A549 (cell line): ENCODE measurements at regions not wholly inside any gene's neighbourhood (a gene's known extent, or its start where the extent isn't known, plus 50 kb on each side); places are given as distances from the start of the nearest gene placed in this dataset.
A peak's percentile ranks its signal among the peaks of the same experiment; 100 is the strongest.

Experiments used
- ATAC-seq, 2 experiments: fragments of 200-7000 bp in 1 of 2; fragments of >200 bp in 1 of 2; cut with Nextera tagmentation in 1 of 2; cut with Tn5 transposase in 1 of 2; 3 replicates each; pipeline versions ENCODE4 v1.8.0 to v1.9.1; 2018 to 2020; ENCODE audit warnings: mild to moderate bottlenecking in 1 of 2, moderate library complexity in 1 of 2
- CTCF ChIA-PET: fragments of 300-600 bp; sonication (Branson Sonifier 250); formaldehyde crosslinking; extraction: SDS; loops from one replicate; lab custom pipeline; 2021; ENCODE audit warnings: antibody characterized with exemption, inconsistent platforms; lab: Yijun Ruan, JAX
- POLR2A ChIA-PET: fragments of 350-600 bp; formaldehyde crosslinking; extraction: SDS; loops from one replicate; lab custom pipeline; 2021; ENCODE audit warnings: antibody characterized with exemption, inconsistent platforms; lab: Yijun Ruan, JAX
- DNase-seq, 2 experiments: peaks; one replicate each; pipeline versions ENCODE4 v3.0.0 to v3.0.0-alpha.2; 2011 to 2016; ENCODE audit warnings: low read depth in 1 of 2, low spot score in 1 of 2
- FAIRE-seq: peaks from 2 replicates; lab custom pipeline; 2011; peaks lifted over from hg19 to GRCh38; lab: Jason Lieb, UNC
- H3K27ac ChIP-seq, 2 experiments: fragments of >200 bp; sonication (Bioruptor Twin); formaldehyde crosslinking; 3 replicates each; pipeline ENCODE4 v1.5.1; 2016 to 2017
- H3K4me1 ChIP-seq: fragments of >200 bp; sonication (Bioruptor Twin); formaldehyde crosslinking; 3 replicates; pipeline ENCODE4 v1.6.1; 2016
- H3K4me2 ChIP-seq: fragments of >200 bp; sonication (Bioruptor Twin); formaldehyde crosslinking; 3 replicates; pipeline ENCODE4 v1.6.1; 2016
- H3K4me3 ChIP-seq: fragments of >200 bp; sonication (Bioruptor Twin); formaldehyde crosslinking; 3 replicates; pipeline ENCODE4 v1.5.1; 2016
- H3K9me3 ChIP-seq: fragments of >200 bp; sonication (Bioruptor Twin); formaldehyde crosslinking; 3 replicates; pipeline ENCODE4 v1.6.1; 2016
- BHLHE40 ChIP-seq: IDR thresholded peaks from 2 replicates; pipeline ENCODE4 v1.6.1; 2012; ENCODE audit warnings: low read depth, low read length, inconsistent platforms
- CBX2 ChIP-seq: fragments of 200-600 bp; sonication (generic); IDR thresholded peaks from 2 replicates; pipeline ENCODE4 v1.6.1; 2016; ENCODE audit warnings: low read depth, mild to moderate bottlenecking, borderline replicate concordance
- CEBPB ChIP-seq, 2 experiments: fragments of >200 bp in 1 of 2; sonication (Bioruptor Twin) in 1 of 2; formaldehyde crosslinking in 1 of 2; IDR thresholded peaks; 2 replicates each; pipeline ENCODE4 v1.6.1; 2012 to 2016
- FOSB ChIP-seq: fragments of 250-450 bp; sonication (Bioruptor Pico); IDR thresholded peaks from 2 replicates; pipeline ENCODE4 v1.5.0; 2020; ENCODE audit warnings: mild to moderate bottlenecking, moderate library complexity
- FOSL2 ChIP-seq, 2 experiments: fragments of 450-650 bp in 1 of 2; fragments of >200 bp in 1 of 2; sonication (Bioruptor Twin) in 1 of 2; formaldehyde crosslinking; IDR thresholded peaks; 2 replicates each; pipeline versions ENCODE4 v1.5.0 to v1.6.1; 2016 to 2020; ENCODE audit warnings: mild to moderate bottlenecking in 1 of 2, moderate library complexity in 1 of 2
- GATA3 ChIP-seq: IDR thresholded peaks from 2 replicates; pipeline ENCODE4 v1.6.1; 2012; ENCODE audit warnings: borderline replicate concordance
- HOXA7 ChIP-seq: fragments of 250-450 bp; sonication (Bioruptor Pico); IDR thresholded peaks from 2 replicates; pipeline ENCODE4 v1.5.0; 2020; ENCODE audit warnings: mild to moderate bottlenecking, moderate library complexity
- JUNB ChIP-seq: fragments of >200 bp; sonication (Bioruptor Twin); formaldehyde crosslinking; IDR thresholded peaks from 2 replicates; pipeline ENCODE4 v1.6.1; 2016
- KDM1A ChIP-seq: fragments of 200-600 bp; sonication (generic); IDR thresholded peaks from 2 replicates; pipeline ENCODE4 v1.6.1; 2016; ENCODE audit warnings: low read depth, mild to moderate bottlenecking
- MAZ ChIP-seq: fragments of 150-350 bp; IDR thresholded peaks from 2 replicates; pipeline ENCODE4 v1.6.1; 2014; ENCODE audit warnings: antibody characterized with exemption, low read depth, low read length, borderline replicate concordance
- MYC ChIP-seq: IDR thresholded peaks from 2 replicates; pipeline ENCODE4 v1.6.1; 2012; ENCODE audit warnings: mild to moderate bottlenecking, inconsistent platforms, low read length, improper control_type of control experiment, borderline replicate concordance
- POLR2AphosphoS2 ChIP-seq: conservative IDR thresholded peaks from 2 replicates; pipeline ENCODE4 v1.6.1; 2012; ENCODE audit warnings: low read length, improper control_type of control experiment, inconsistent platforms
- RCOR1 ChIP-seq: fragments of 150-350 bp; IDR thresholded peaks from 2 replicates; pipeline ENCODE4 v1.6.1; 2014; ENCODE audit warnings: antibody characterized with exemption, low read length, low read depth
- RNF2 ChIP-seq: fragments of 200-600 bp; sonication (generic); IDR thresholded peaks from 2 replicates; pipeline ENCODE4 v1.6.1; 2016; ENCODE audit warnings: low read depth, mild to moderate bottlenecking, antibody characterized with exemption, moderate library complexity, borderline replicate concordance
- SREBF2 ChIP-seq: fragments of 450-650 bp; IDR thresholded peaks from 2 replicates; pipeline ENCODE4 v1.6.1; 2014; ENCODE audit warnings: mild to moderate bottlenecking, moderate library complexity
- ZSCAN20 ChIP-seq: fragments of 250-450 bp; sonication (Bioruptor Pico); IDR thresholded peaks from 2 replicates; pipeline ENCODE4 v1.8.0; 2022; ENCODE audit warnings: mild to moderate bottlenecking, moderate library complexity
- WGBS: methylation state at CpG from one replicate; pipeline ENCODE4 v1.1.6; 2017; ENCODE audit errors: missing lambda C conversion rate; 5-methylcytosine and 5-hydroxymethylcytosine counted together
- TF ChIP-seq, protein P1 (sequence below): fragments of 450-650 bp; IDR thresholded peaks from 2 replicates; pipeline ENCODE4 v1.6.1; 2014; ENCODE audit warnings: antibody characterized with exemption
- TF ChIP-seq, protein P2 (sequence below): IDR thresholded peaks from 2 replicates; pipeline ENCODE4 v1.6.1; 2012; ENCODE audit warnings: low read depth, borderline replicate concordance
- TF ChIP-seq, protein P3 (sequence below): fragments of >200 bp; sonication (Bioruptor Twin); formaldehyde crosslinking; IDR thresholded peaks from 3 replicates; pipeline ENCODE4 v1.5.1; 2016
- TF ChIP-seq, protein P4 (sequence below): IDR thresholded peaks from 2 replicates; pipeline ENCODE4 v1.6.1; 2012

DNA sequence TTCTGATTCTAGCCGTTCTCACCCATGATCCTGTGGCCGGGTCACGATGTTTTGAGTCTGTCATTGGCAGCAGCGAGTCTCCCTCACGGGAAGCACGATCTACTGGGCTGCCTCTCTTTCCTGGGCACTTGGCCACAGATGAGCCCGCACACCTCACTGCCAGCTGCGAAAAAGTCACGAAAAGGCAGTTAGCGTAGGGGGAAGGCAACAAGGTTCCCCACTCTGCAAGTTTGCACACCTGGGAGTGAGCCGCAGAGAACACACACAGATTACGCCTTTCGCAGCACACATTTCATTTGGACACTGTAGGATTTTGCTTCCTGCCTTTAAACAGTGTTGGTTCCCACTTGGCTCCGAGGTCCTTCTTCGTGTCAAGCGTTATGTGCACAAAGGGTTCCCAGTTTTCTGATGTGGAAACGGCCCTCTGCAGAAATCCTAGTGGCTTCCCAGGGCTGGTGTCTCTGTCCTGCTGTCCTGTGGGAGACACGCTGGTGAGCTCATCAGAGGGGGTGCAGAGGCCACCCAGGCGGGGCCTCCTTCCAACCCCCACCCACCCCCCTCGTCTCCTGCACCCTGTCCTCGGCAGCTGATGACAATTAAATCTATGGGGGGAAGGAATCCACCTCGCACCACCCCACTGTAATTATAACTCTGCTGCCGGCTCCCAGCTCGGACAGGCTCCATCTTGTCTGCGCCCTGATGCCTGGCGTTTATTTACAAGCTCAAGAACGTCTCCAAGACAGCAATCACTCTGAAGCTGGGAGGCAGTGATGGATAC, 157.3 kb upstream of the SALL3 start:
- ChIA-PET POLR2A (no interaction called here), CTCF (no interaction called here)
- FAIRE-seq (no peak), DNase-seq (no peak)
- no peak overlapping the region for H3K4me2 ChIP-seq
- no peaks in the 10 kb centered on the region for H3K9me3 ChIP-seq
- no peak for TF ChIP-seq RCOR1
- TF ChIP-seq RNF2 = no peak
- TF ChIP-seq, all 56 proteins: peak for 0
- no peak for ATAC-seq
- Histone ChIP-seq H3K4me1 (no peaks in the 10 kb centered on the region), H3K27ac (no peak overlapping the region), H3K4me3 (no peak overlapping the region)
- 48% methylated on average over 14 of the region's 27 CpGs for WGBS

DNA sequence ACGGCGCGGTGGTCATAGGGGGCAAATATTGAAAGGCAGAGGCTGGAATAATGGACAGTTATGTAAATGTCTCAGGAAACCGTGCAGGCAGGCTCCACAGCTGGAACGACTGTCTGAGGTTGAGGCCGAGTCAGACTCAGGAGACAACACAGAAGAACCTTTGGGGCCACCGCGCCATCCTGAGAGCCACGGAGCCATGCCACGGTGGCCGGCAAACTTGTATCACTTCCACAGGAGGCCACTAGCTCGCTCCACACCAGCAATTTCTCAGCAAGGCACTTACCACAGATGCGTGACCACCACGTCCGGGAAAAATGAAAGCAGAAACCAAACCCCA, 156.7 kb upstream of the SALL3 start:
- no peak for ATAC-seq
- H3K9me3 ChIP-seq = no peaks in the 10 kb centered on the region
- ChIA-PET CTCF (no interaction called here), POLR2A (no interaction called here)
- H3K4me3 ChIP-seq = no peak overlapping the region
- no peak overlapping the region for H3K4me2 ChIP-seq
- no peak overlapping the region for H3K27ac ChIP-seq
- WGBS = 48% methylated on average over 14 of the region's 15 CpGs
- no peak for FAIRE-seq
- no peak for DNase-seq
- H3K4me1 ChIP-seq = no peaks in the 10 kb centered on the region
- TF ChIP-seq, protein P1, sequence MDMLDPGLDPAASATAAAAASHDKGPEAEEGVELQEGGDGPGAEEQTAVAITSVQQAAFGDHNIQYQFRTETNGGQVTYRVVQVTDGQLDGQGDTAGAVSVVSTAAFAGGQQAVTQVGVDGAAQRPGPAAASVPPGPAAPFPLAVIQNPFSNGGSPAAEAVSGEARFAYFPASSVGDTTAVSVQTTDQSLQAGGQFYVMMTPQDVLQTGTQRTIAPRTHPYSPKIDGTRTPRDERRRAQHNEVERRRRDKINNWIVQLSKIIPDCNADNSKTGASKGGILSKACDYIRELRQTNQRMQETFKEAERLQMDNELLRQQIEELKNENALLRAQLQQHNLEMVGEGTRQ = no peak
- TF ChIP-seq POLR2AphosphoS2 = no peak
- TF ChIP-seq ZSCAN20 (CRISPR knock-in tag) = no peak
- TF ChIP-seq MAZ = no peak
- TF ChIP-seq BHLHE40 = no peak
- no peak for TF ChIP-seq SREBF2
- no peak for TF ChIP-seq GATA3
- TF ChIP-seq, protein P2, sequence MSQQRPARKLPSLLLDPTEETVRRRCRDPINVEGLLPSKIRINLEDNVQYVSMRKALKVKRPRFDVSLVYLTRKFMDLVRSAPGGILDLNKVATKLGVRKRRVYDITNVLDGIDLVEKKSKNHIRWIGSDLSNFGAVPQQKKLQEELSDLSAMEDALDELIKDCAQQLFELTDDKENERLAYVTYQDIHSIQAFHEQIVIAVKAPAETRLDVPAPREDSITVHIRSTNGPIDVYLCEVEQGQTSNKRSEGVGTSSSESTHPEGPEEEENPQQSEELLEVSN = no peak
- TF ChIP-seq, protein P3, sequence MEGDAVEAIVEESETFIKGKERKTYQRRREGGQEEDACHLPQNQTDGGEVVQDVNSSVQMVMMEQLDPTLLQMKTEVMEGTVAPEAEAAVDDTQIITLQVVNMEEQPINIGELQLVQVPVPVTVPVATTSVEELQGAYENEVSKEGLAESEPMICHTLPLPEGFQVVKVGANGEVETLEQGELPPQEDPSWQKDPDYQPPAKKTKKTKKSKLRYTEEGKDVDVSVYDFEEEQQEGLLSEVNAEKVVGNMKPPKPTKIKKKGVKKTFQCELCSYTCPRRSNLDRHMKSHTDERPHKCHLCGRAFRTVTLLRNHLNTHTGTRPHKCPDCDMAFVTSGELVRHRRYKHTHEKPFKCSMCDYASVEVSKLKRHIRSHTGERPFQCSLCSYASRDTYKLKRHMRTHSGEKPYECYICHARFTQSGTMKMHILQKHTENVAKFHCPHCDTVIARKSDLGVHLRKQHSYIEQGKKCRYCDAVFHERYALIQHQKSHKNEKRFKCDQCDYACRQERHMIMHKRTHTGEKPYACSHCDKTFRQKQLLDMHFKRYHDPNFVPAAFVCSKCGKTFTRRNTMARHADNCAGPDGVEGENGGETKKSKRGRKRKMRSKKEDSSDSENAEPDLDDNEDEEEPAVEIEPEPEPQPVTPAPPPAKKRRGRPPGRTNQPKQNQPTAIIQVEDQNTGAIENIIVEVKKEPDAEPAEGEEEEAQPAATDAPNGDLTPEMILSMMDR = no peak
- TF ChIP-seq FOSB = no peak

DNA sequence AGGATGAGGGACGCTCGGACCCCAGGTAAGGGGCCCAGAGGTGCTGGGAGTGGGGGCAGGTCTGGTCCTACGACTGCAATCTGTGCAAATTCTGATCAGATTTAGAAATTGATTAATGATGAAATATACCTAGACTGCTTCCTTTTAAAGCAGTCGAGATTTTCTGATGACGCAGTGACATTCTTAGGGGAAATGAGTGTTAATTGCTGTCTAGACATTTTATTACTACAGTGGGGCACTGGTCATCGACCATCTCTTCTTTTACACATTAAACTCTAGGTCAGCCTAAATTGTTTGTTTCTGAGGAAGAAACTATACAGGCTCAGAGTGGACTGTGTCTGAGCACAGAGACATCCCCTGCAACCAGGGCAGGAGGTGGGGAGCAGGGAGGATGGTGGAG, 154.4 kb upstream of the SALL3 start:
- H3K4me1 ChIP-seq = no peaks in the 10 kb centered on the region
- 27% methylated on average over 6 of the region's 6 CpGs for WGBS
- TF ChIP-seq GATA3 = no peak
- TF ChIP-seq KDM1A = no peak
- no peak for TF ChIP-seq FOSL2 (IDR thresholded peaks at IDR 0.05)
- TF ChIP-seq FOSL2 (CRISPR knock-in tag; IDR thresholded peaks at IDR 0.05) = no peak
- TF ChIP-seq RCOR1 = no peak
- TF ChIP-seq CBX2 = no peak
- TF ChIP-seq MYC = no peak
- TF ChIP-seq JUNB = no peak
- TF ChIP-seq HOXA7 = no peak
- TF ChIP-seq, protein P4, sequence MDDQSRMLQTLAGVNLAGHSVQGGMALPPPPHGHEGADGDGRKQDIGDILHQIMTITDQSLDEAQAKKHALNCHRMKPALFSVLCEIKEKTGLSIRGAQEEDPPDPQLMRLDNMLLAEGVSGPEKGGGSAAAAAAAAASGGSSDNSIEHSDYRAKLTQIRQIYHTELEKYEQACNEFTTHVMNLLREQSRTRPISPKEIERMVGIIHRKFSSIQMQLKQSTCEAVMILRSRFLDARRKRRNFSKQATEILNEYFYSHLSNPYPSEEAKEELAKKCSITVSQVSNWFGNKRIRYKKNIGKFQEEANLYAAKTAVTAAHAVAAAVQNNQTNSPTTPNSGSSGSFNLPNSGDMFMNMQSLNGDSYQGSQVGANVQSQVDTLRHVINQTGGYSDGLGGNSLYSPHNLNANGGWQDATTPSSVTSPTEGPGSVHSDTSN = no peak
- no peak for TF ChIP-seq CEBPB (IDR thresholded peaks at IDR 0.05)
- no peak overlapping the region for H3K4me3 ChIP-seq
- ATAC-seq = no peak
- no peak for FAIRE-seq
- DNase-seq = no peak
- POLR2A ChIA-PET = no interaction called here
- CTCF ChIA-PET = no interaction called here
- H3K27ac ChIP-seq = no peak overlapping the region
- no peaks in the 10 kb centered on the region for H3K9me3 ChIP-seq
- H3K4me2 ChIP-seq = 0 out of 3 replicates have a peak overlapping the region, but pooled peaks have one; percentile 33
